ENCODE measurements at regions not wholly inside any gene's neighbourhood (a gene's known extent, or its start where the extent isn't known, plus 50 kb on each side); places are given as distances from the start of the nearest gene placed in this dataset.

DNA sequence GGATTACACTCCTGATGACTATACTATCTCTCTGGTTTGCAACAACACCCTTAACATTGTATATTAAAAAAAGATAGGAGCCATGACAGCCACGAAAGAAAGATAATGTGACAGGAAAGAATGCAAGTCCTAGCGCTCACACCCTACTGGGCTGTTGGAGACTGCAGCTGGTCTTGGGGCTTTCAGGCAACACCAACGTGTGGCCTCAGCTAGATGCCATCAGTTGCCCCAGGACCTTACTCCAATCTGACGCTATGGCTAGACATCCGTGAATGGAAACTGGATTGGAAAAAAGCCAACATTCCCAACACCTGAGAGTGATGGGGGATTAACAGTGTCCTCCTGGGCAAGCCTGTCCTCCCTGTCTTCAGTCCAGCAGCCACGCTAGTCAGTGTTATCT is 357.4 kb upstream of the GULP1 start:
- H3K4me3 ChIP-seq: no peak overlapping the region
- WGBS, 2 donors (ENCODE audit: low coverage in 1 of 2): 82% methylated on average over 6 of the region's 6 CpGs; no CpG with 5 or more reads in 1 of the 2 donors
- no peaks in the 10 kb centered on the region for H3K27me3 ChIP-seq
- DNase-seq: no peak
- no peaks in the 10 kb centered on the region for H3K9me3 ChIP-seq
- no peak overlapping the region for H3K27ac ChIP-seq
- intact Hi-C loops (cut with DNase I; ENCODE audit: low total_unique reads) (no loop called here), in situ Hi-C loops (cut with MboI; ENCODE audit: low pct_ligation_motif_present in 1 of 4, low pct_unique_long_range_greater_than_20kb in 1 of 4, low sequenced_read_pairs in 3 of 4) (no loop called here)
- H3K36me3 ChIP-seq: no peaks in the 10 kb centered on the region
- H3K4me1 ChIP-seq: no peaks in the 10 kb centered on the region
- TF ChIP-seq POLR2A (IDR thresholded peaks at IDR 0.05) (no peak), CTCF (IDR thresholded peaks at IDR 0.05) (no peak), EP300 (IDR thresholded peaks at IDR 0.05; ENCODE audit: low read depth) (no peak), POLR2AphosphoS5 (IDR thresholded peaks at IDR 0.05) (no peak)

- no peak for TF ChIP-seq CTCF (IDR thresholded peaks at IDR 0.05)
- no peak for TF ChIP-seq EP300 (IDR thresholded peaks at IDR 0.05; ENCODE audit: low read depth)
- no peak for TF ChIP-seq POLR2AphosphoS5 (IDR thresholded peaks at IDR 0.05)
- TF ChIP-seq POLR2A (IDR thresholded peaks at IDR 0.05): no peak
- H3K27me3 ChIP-seq: no peaks in the 10 kb centered on the region
- in situ Hi-C loops (cut with MboI; ENCODE audit: low pct_ligation_motif_present in 1 of 4, low pct_unique_long_range_greater_than_20kb in 1 of 4, low sequenced_read_pairs in 3 of 4) (no loop called here), intact Hi-C loops (cut with DNase I; ENCODE audit: low total_unique reads) (no loop called here)
- 80 to 99% methylated on average over 1 to 4 of the region's 4 CpGs for WGBS, 2 donors (ENCODE audit: low coverage in 1 of 2)
- DNase-seq: no peak
- H3K27ac ChIP-seq: no peak overlapping the region
- H3K36me3 ChIP-seq: no peaks in the 10 kb centered on the region
- no peaks in the 10 kb centered on the region for H3K4me1 ChIP-seq
- no peak overlapping the region for H3K4me3 ChIP-seq
- H3K9me3 ChIP-seq: no peaks in the 10 kb centered on the region
These were observed 357.0 kb upstream of the GULP1 start for GRCh38 chr2:187934692-187935091.

GRCh38 chr2:187935126-187935525 is 356.5 kb upstream of the GULP1 start:
- DNase-seq: no peak
- in situ Hi-C loops (cut with MboI; ENCODE audit: low pct_ligation_motif_present in 1 of 4, low pct_unique_long_range_greater_than_20kb in 1 of 4, low sequenced_read_pairs in 3 of 4) (no loop called here), intact Hi-C loops (cut with DNase I; ENCODE audit: low total_unique reads) (no loop called here)
- no peak overlapping the region for H3K27ac ChIP-seq
- no peaks in the 10 kb centered on the region for H3K27me3 ChIP-seq
- TF ChIP-seq CTCF (IDR thresholded peaks at IDR 0.05): no peak
- no peak for TF ChIP-seq POLR2A (IDR thresholded peaks at IDR 0.05)
- TF ChIP-seq POLR2AphosphoS5 (IDR thresholded peaks at IDR 0.05): no peak
- no peak for TF ChIP-seq EP300 (IDR thresholded peaks at IDR 0.05; ENCODE audit: low read depth)
- H3K9me3 ChIP-seq: no peaks in the 10 kb centered on the region
- no peaks in the 10 kb centered on the region for H3K4me1 ChIP-seq
- H3K36me3 ChIP-seq: no peaks in the 10 kb centered on the region
- H3K4me3 ChIP-seq: no peak overlapping the region
- 95% methylated on average over 6 of the region's 6 CpGs; no CpG with 5 or more reads in 1 of the 2 donors for WGBS, 2 donors (ENCODE audit: low coverage in 1 of 2)

- no peak overlapping the region for H3K4me3 ChIP-seq
- no peak for TF ChIP-seq EP300 (IDR thresholded peaks at IDR 0.05; ENCODE audit: low read depth)
- TF ChIP-seq CTCF (IDR thresholded peaks at IDR 0.05): no peak
- TF ChIP-seq POLR2AphosphoS5 (IDR thresholded peaks at IDR 0.05): no peak
- TF ChIP-seq POLR2A (IDR thresholded peaks at IDR 0.05): no peak
- no peaks in the 10 kb centered on the region for H3K9me3 ChIP-seq
- no peaks in the 10 kb centered on the region for H3K4me1 ChIP-seq
- no peaks in the 10 kb centered on the region for H3K27me3 ChIP-seq
- DNase-seq: no peak
- in situ Hi-C loops (cut with MboI; ENCODE audit: low pct_ligation_motif_present in 1 of 4, low pct_unique_long_range_greater_than_20kb in 1 of 4, low sequenced_read_pairs in 3 of 4) (no loop called here), intact Hi-C loops (cut with DNase I; ENCODE audit: low total_unique reads) (no loop called here)
- WGBS, 2 donors (ENCODE audit: low coverage in 1 of 2): 58 to 62% methylated on average over 2 of the region's 2 CpGs
- H3K27ac ChIP-seq: no peak overlapping the region
- H3K36me3 ChIP-seq: no peaks in the 10 kb centered on the region
These were observed 355.4 kb upstream of the GULP1 start for GRCh38 chr2:187936228-187936627.
